ENCODE measurements at regions not wholly inside any gene's neighbourhood (a gene's known extent, or its start where the extent isn't known, plus 50 kb on each side); places are given as distances from the start of the nearest gene placed in this dataset.

GRCh38 chr18:38475686-38476085, 910.1 kb upstream of the CELF4 start:
- no peak for TF ChIP-seq POLR2A (IDR thresholded peaks at IDR 0.05)
- TF ChIP-seq CTCF (IDR thresholded peaks at IDR 0.05): no peak
- TF ChIP-seq POLR2AphosphoS5 (IDR thresholded peaks at IDR 0.05): no peak
- no peak for TF ChIP-seq EP300 (IDR thresholded peaks at IDR 0.05; ENCODE audit: low read depth)
